H1 (cell line): ENCODE measurements at regions not wholly inside any gene's neighbourhood (a gene's known extent, or its start where the extent isn't known, plus 50 kb on each side); places are given as distances from the start of the nearest gene placed in this dataset.

Source experiments
- ASH2L ChIP-seq: fragments of 200-600, 300-600 bp; sonication (generic); IDR thresholded peaks from one replicate; pipeline ENCODE4 v1.7.1; 2017; ENCODE audit warnings: low read length
- ATF2 ChIP-seq: IDR thresholded peaks from 2 replicates; pipeline ENCODE4 v1.6.1; 2012; ENCODE audit warnings: low read length, inconsistent platforms
- CBX5 ChIP-seq: fragments of 300-800, 300-1000 bp; sonication (generic); IDR thresholded peaks from 2 replicates; pipeline ENCODE4 v1.7.1; 2016; ENCODE audit warnings: antibody characterized with exemption, low read length, low read depth
- CHD2 ChIP-seq: IDR thresholded peaks from 2 replicates; pipeline ENCODE4 v1.6.1; 2012; ENCODE audit warnings: low read length, improper control_type of control experiment
- EP300 ChIP-seq, 2 experiments: IDR thresholded peaks; 1 replicate in 1 of 2; 2 replicates in 1 of 2; pipeline ENCODE4 v1.6.1; 2011 to 2012; ENCODE audit warnings: low read depth in 2 of 2, low read length in 2 of 2, mild to moderate bottlenecking in 2 of 2, borderline replicate concordance in 1 of 2, inconsistent platforms in 1 of 2, moderate library complexity in 1 of 2
- EZH2 ChIP-seq: fragments of 200-600 bp; sonication (generic); IDR thresholded peaks from 2 replicates; pipeline ENCODE4 v1.7.1; 2012; ENCODE audit warnings: low read depth, mild to moderate bottlenecking, moderate library complexity, low read length, inconsistent platforms; ENCODE audit not compliant: severe bottlenecking
- POLR2AphosphoS5 ChIP-seq: IDR thresholded peaks from 2 replicates; pipeline ENCODE4 v1.6.1; 2011; ENCODE audit warnings: low read depth, low read length
- SP1 ChIP-seq: IDR thresholded peaks from 2 replicates; pipeline ENCODE4 v1.6.1; 2011; ENCODE audit warnings: low read depth, low read length
- TF ChIP-seq, protein P1 (sequence below), 3 experiments: IDR thresholded peaks; 1 replicate in 2 of 3; 2 replicates in 1 of 3; pipeline versions ENCODE4 v1.5.1 to v1.6.1; 2011; ENCODE audit warnings: low read length in 3 of 3, mild to moderate bottlenecking in 3 of 3, inconsistent platforms in 2 of 3, low read depth in 1 of 3, moderate library complexity in 1 of 3; ENCODE audit not compliant: insufficient read depth in 1 of 3; ENCODE audit errors: control extremely low read depth in 1 of 3

- no peak for TF ChIP-seq SP1
- TF ChIP-seq POLR2AphosphoS5: no peak
- TF ChIP-seq EZH2: no peak
- TF ChIP-seq ASH2L: no peak
- TF ChIP-seq, protein P1, sequence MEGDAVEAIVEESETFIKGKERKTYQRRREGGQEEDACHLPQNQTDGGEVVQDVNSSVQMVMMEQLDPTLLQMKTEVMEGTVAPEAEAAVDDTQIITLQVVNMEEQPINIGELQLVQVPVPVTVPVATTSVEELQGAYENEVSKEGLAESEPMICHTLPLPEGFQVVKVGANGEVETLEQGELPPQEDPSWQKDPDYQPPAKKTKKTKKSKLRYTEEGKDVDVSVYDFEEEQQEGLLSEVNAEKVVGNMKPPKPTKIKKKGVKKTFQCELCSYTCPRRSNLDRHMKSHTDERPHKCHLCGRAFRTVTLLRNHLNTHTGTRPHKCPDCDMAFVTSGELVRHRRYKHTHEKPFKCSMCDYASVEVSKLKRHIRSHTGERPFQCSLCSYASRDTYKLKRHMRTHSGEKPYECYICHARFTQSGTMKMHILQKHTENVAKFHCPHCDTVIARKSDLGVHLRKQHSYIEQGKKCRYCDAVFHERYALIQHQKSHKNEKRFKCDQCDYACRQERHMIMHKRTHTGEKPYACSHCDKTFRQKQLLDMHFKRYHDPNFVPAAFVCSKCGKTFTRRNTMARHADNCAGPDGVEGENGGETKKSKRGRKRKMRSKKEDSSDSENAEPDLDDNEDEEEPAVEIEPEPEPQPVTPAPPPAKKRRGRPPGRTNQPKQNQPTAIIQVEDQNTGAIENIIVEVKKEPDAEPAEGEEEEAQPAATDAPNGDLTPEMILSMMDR (IDR thresholded peaks at IDR 0.05; ENCODE audit: control extremely low read depth in 1 of 3, insufficient read depth in 1 of 3, low read depth in 1 of 3, low read length in 3 of 3): no peak
- no peak for TF ChIP-seq EP300 (IDR thresholded peaks at IDR 0.05; ENCODE audit: borderline replicate concordance in 1 of 2, low read depth in 2 of 2, low read length in 2 of 2)
- TF ChIP-seq CBX5: no peak
- no peak for TF ChIP-seq ATF2
- TF ChIP-seq CHD2: no peak
Observed at GRCh38 chr14:85235868-85236267, 294.1 kb upstream of the FLRT2 start.
